Central memory CD8-positive, alpha-beta T cell (primary cell): ENCODE measurements at regions not wholly inside any gene's neighbourhood (a gene's known extent, or its start where the extent isn't known, plus 50 kb on each side); places are given as distances from the start of the nearest gene placed in this dataset.

Experiments
- ATAC-seq: fragments of 150-1000 bp; cut with Tn5 transposase; replicated peaks from 2 replicates; pipeline ENCODE4 v1.10.0; 2022; ENCODE audit warnings: mild to moderate bottlenecking, moderate FRiP score, moderate number of reproducible peaks; ENCODE audit not compliant: poor library complexity, severe bottlenecking; ENCODE audit errors: extremely low read depth
- DNase-seq, 2 donors: peaks; one replicate each; pipeline ENCODE4 v3.0.0; 2021; ENCODE audit warnings: low spot score in 2 of 2
- H3K27ac Mint-ChIP-seq: one replicate; pipeline ENCODE4 v1.8.0; 2022; ENCODE audit warnings: low read depth, mild to moderate bottlenecking, moderate library complexity, mixed read lengths
- H3K27me3 Mint-ChIP-seq: one replicate; pipeline ENCODE4 v1.8.0; 2022; ENCODE audit warnings: mixed read lengths
- H3K36me3 Mint-ChIP-seq: one replicate; pipeline ENCODE4 v1.8.0; 2022; ENCODE audit warnings: mild to moderate bottlenecking, moderate library complexity, mixed read lengths; ENCODE audit not compliant: insufficient read depth
- H3K4me1 Mint-ChIP-seq: one replicate; pipeline ENCODE4 v1.8.0; 2022; ENCODE audit warnings: mixed read lengths
- H3K4me3 Mint-ChIP-seq: one replicate; pipeline ENCODE4 v1.8.0; 2022; ENCODE audit warnings: mild to moderate bottlenecking, moderate library complexity, mixed read lengths
- H3K9me3 Mint-ChIP-seq: one replicate; pipeline ENCODE4 v1.8.0; 2022; ENCODE audit warnings: mixed read lengths

- ATAC-seq = no peak
- Mint-ChIP-seq H3K9me3 (no peaks in the 10 kb centered on the region), H3K27me3 (no peaks in the 10 kb centered on the region), H3K4me3 (no peak overlapping the region), H3K36me3 (no peaks in the 10 kb centered on the region), H3K27ac (no peak overlapping the region), H3K4me1 (no peaks in the 10 kb centered on the region)
- DNase-seq = no peak
These were observed 270.3 kb upstream of the HS3ST1 start for GRCh38 chr4:11698846-11699590.

GRCh38 chr4:11698033-11698432 is 269.3 kb upstream of the HS3ST1 start:
- Mint-ChIP-seq H3K9me3 (no peaks in the 10 kb centered on the region), H3K4me1 (no peaks in the 10 kb centered on the region), H3K36me3 (no peaks in the 10 kb centered on the region), H3K27me3 (no peaks in the 10 kb centered on the region), H3K27ac (no peak overlapping the region), H3K4me3 (no peak overlapping the region)
- no peak for DNase-seq
- no peak for ATAC-seq

- ATAC-seq (no peak), DNase-seq (no peak)
- Mint-ChIP-seq H3K27ac (no peak overlapping the region), H3K9me3 (no peaks in the 10 kb centered on the region), H3K4me1 (no peaks in the 10 kb centered on the region), H3K27me3 (no peaks in the 10 kb centered on the region), H3K4me3 (no peak overlapping the region), H3K36me3 (no peaks in the 10 kb centered on the region)
These were observed 265.0 kb upstream of the HS3ST1 start for GRCh38 chr4:11693693-11694092.

GRCh38 chr4:11691236-11691635 is 262.5 kb upstream of the HS3ST1 start:
- no peak for ATAC-seq
- no peaks in the 10 kb centered on the region for H3K27me3 Mint-ChIP-seq

GRCh38 chr4:11687727-11688126 is 259.0 kb upstream of the HS3ST1 start:
- DNase-seq (no peak), ATAC-seq (no peak)
- Mint-ChIP-seq H3K4me3 (no peak overlapping the region), H3K9me3 (no peaks in the 10 kb centered on the region), H3K27me3 (peaks cover 9% of the 10 kb centered on the region), H3K36me3 (no peaks in the 10 kb centered on the region), H3K27ac (no peak overlapping the region), H3K4me1 (no peaks in the 10 kb centered on the region)

More at GRCh38 chr4:11691236-11691635, 262.5 kb upstream of the HS3ST1 start:
- Mint-ChIP-seq H3K36me3 (no peaks in the 10 kb centered on the region), H3K4me1 (no peaks in the 10 kb centered on the region), H3K4me3 (no peak overlapping the region), H3K9me3 (no peaks in the 10 kb centered on the region), H3K27ac (no peak overlapping the region)
- no peak for DNase-seq

GRCh38 chr4:11685481-11685880 is 256.8 kb upstream of the HS3ST1 start:
- peaks cover 9% of the 10 kb centered on the region for H3K27me3 Mint-ChIP-seq
- no peak for ATAC-seq
- no peaks in the 10 kb centered on the region for H3K9me3 Mint-ChIP-seq
- no peak for DNase-seq
- no peaks in the 10 kb centered on the region for H3K4me1 Mint-ChIP-seq
- H3K4me3 Mint-ChIP-seq = no peak overlapping the region
- H3K36me3 Mint-ChIP-seq = no peaks in the 10 kb centered on the region
- H3K27ac Mint-ChIP-seq = no peak overlapping the region

- DNase-seq (no peak), ATAC-seq (no peak)
- Mint-ChIP-seq H3K9me3 (peaks cover 6% of the 10 kb centered on the region), H3K4me1 (no peaks in the 10 kb centered on the region), H3K36me3 (no peaks in the 10 kb centered on the region), H3K27ac (no peak overlapping the region), H3K27me3 (no peaks in the 10 kb centered on the region), H3K4me3 (no peak overlapping the region)
These were observed 246.5 kb upstream of the HS3ST1 start for GRCh38 chr4:11675051-11675800.

- H3K27ac Mint-ChIP-seq = no peak overlapping the region
- DNase-seq (no peak), ATAC-seq (no peak)
- no peaks in the 10 kb centered on the region for H3K36me3 Mint-ChIP-seq
- H3K27me3 Mint-ChIP-seq = no peaks in the 10 kb centered on the region
- H3K4me3 Mint-ChIP-seq = no peak overlapping the region
- H3K9me3 Mint-ChIP-seq = peaks cover 12% of the 10 kb centered on the region
- no peaks in the 10 kb centered on the region for H3K4me1 Mint-ChIP-seq
These were observed 241.6 kb upstream of the HS3ST1 start for GRCh38 chr4:11670304-11670703.

GRCh38 chr4:11669156-11669555 is 240.5 kb upstream of the HS3ST1 start:
- ATAC-seq (no peak), DNase-seq (no peak)
- no peak overlapping the region for H3K4me3 Mint-ChIP-seq
- H3K27me3 Mint-ChIP-seq = no peaks in the 10 kb centered on the region
- H3K4me1 Mint-ChIP-seq = no peaks in the 10 kb centered on the region
- H3K27ac Mint-ChIP-seq = no peak overlapping the region
- peaks cover 6% of the 10 kb centered on the region for H3K9me3 Mint-ChIP-seq
- no peaks in the 10 kb centered on the region for H3K36me3 Mint-ChIP-seq

- ATAC-seq (no peak), DNase-seq (no peak)
- H3K4me3 Mint-ChIP-seq = no peak overlapping the region
- H3K27ac Mint-ChIP-seq = no peak overlapping the region
- H3K9me3 Mint-ChIP-seq = peaks cover 6% of the 10 kb centered on the region
- no peaks in the 10 kb centered on the region for H3K4me1 Mint-ChIP-seq
- no peaks in the 10 kb centered on the region for H3K27me3 Mint-ChIP-seq
- H3K36me3 Mint-ChIP-seq = no peaks in the 10 kb centered on the region
These were observed 234.4 kb upstream of the HS3ST1 start for GRCh38 chr4:11663114-11663513.

- Mint-ChIP-seq H3K27me3 (peaks cover 9% of the 10 kb centered on the region), H3K4me1 (no peaks in the 10 kb centered on the region), H3K36me3 (no peaks in the 10 kb centered on the region), H3K4me3 (no peak overlapping the region), H3K27ac (no peak overlapping the region), H3K9me3 (peaks cover 9% of the 10 kb centered on the region)
- DNase-seq (no peak), ATAC-seq (no peak)
These were observed 222.3 kb upstream of the HS3ST1 start for GRCh38 chr4:11650801-11651596.

GRCh38 chr4:11647433-11647832 is 218.7 kb upstream of the HS3ST1 start:
- H3K4me3 Mint-ChIP-seq = no peak overlapping the region

More at GRCh38 chr4:11647433-11647832, 218.7 kb upstream of the HS3ST1 start:
- Mint-ChIP-seq H3K27ac (no peak overlapping the region), H3K27me3 (peaks cover 9% of the 10 kb centered on the region), H3K4me1 (no peaks in the 10 kb centered on the region), H3K9me3 (peaks cover 14% of the 10 kb centered on the region), H3K36me3 (no peaks in the 10 kb centered on the region)
- ATAC-seq = no peak
- no peak for DNase-seq
